GM18870 (cell line): ENCODE measurements at regions not wholly inside any gene's neighbourhood (a gene's known extent, or its start where the extent isn't known, plus 50 kb on each side); places are given as distances from the start of the nearest gene placed in this dataset.
A peak's percentile ranks its signal among the peaks of the same experiment; 100 is the strongest.

ENCODE experiments used
- ATAC-seq: cut with Tn5 transposase; IDR thresholded peaks from one replicate; pipeline ENCODE4 v1.9.1; 2021; ENCODE audit warnings: moderate library complexity; ENCODE audit not compliant: unreplicated experiment

DNA sequence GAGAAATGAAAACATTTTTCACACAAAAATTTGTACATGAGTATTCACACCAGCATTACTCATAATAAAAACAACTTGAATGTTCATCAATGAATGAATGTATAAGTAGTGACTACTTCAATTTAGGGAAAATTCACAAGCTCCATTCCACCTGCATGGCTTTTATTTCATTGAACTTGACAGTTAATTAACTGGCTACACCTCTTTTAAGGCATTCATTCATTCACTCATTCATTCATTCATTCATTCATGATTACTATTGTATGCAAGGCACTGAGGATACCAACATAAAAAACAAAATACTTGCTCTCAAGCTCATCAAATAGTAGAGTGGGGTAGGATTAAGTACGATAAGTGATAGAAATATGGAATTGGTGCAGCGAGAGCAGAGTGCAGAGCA lies 198.3 kb upstream of the DLGAP1 start:
- ATAC-seq = no peak

DNA sequence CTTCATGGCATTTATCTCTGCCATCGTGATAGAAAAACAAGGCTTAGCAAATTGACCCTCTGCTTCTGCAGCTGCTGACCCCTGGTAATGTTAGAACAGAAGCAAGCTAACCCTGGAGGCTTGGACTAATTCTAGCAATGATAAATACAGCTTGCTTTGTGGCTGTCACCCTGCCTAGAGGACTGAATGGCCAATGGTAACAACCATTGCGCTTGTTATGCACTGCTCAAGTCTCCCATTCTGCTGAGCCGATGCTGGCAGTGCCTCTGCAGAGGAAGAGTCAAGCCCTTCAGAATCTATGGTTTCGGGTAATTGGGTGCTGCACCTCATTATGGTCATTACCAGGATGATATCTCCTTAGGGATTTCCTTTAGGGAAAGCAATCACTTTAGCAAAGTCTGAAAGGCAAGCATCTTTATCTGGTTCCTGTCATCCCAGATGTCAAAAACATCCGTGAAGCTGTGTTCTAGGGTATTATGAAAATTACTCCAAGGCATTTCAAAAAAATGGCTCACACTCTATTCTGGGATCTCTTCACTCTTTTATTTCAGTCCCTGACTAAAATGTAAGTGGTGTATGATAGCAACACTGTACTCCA lies 186.8 kb upstream of the DLGAP1 start:
- no peak for ATAC-seq

GRCh38 chr18:4640349-4641012 lies 185.4 kb upstream of the DLGAP1 start:
- ATAC-seq = no peak

DNA sequence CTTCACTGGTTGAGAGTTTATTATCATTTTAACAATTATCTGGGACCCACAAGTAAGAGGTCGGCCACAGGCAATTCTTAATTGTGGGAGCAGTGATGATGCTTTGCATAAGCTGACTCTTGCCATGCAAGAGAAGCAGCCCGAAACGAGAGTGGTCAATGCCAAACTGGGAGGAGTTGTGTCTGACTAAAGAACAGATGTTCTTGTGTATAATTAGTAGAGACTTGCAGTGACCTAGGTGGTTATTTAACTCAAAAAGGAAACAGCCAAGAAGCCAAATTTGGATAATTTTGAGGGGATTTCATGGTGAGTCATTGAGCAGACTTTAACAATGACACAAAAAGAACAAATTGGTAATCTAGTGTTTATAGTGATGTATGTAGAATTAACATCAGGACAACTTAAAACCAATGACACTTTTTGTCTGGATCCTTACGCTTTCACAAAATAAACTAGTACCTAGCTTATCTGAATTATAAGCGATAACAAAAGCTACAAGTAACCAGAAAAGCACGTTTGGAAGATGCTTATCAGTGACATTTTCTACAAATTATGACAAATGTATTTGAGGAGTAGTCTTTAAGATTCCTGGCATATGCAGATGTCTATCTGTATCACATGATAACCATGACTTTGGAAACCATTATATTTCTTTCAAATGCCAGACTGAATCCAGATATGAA lies 184.7 kb upstream of the DLGAP1 start:
- ATAC-seq = peak; percentile 94

GRCh38 chr18:4638680-4639079 lies 183.6 kb upstream of the DLGAP1 start:
- no peak for ATAC-seq

GRCh38 chr18:4637876-4638275 lies 182.8 kb upstream of the DLGAP1 start:
- ATAC-seq = no peak

DNA sequence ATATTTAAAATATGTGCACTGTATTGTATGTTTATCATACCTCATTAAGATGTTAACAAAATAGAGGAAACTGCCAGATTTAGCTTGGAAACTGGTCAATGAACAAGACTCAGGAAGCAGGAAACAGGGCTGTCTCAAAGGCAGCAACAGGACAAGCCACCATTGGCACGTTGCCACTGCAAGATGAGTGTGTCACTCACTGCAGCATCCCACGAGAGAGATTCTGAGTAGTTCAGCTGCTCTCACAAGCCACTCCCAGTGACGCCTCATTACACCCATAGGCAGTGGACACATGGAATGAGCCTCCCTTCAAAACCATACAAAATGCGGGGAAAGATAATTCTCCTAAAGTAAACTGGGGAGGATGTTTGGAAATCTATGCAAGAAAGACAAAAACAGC lies 181.9 kb upstream of the DLGAP1 start:
- ATAC-seq = no peak

GRCh38 chr18:4631239-4631638 lies 176.1 kb upstream of the DLGAP1 start:
- no peak for ATAC-seq

DNA sequence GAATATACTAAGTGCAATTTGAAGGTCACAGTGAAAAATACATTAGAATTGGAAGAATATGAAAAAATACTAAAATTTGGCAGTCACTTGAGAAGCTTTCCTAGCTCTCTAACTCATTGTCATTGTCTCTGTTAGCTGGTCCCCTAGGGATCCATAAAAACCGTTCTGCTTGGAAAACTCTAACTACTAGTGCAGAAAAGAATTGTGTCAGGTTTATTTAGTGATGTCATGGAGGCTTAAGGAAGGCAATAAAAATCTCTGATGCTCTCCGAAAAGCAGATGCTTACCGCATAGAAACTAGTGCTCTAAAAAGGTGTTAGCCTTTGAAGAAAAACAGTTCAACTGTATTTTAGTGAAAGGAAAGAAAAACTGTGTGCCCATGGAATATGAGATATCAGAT lies 150.1 kb upstream of the DLGAP1 start:
- ATAC-seq = no peak

GRCh38 chr18:4603955-4604354 lies 148.8 kb upstream of the DLGAP1 start:
- ATAC-seq = no peak

DNA sequence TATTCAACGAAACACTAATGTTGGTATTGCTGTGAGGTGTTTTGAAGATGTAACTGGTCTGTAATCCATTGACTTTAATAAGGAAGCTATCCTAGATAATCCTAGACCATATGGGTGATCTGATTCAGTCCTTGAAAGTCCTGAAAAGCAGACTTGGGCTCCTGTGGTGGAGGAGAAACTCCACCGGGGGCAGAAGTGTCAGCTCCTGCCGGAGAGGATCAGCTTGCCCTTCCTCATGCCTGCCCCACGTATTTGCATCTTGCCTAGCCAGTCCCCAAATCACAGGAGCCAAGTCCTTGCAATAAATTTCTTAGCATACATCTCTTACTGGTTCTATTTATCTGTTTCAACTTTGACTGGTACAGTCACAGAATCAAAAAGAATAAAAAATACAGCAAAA lies 144.2 kb upstream of the DLGAP1 start:
- ATAC-seq = no peak

GRCh38 chr18:4597301-4597700 lies 142.2 kb upstream of the DLGAP1 start:
- ATAC-seq = no peak

GRCh38 chr18:4593895-4594294 lies 138.8 kb upstream of the DLGAP1 start:
- ATAC-seq = no peak

- ATAC-seq = no peak
Measured at GRCh38 chr18:4593459-4593858, 138.4 kb upstream of the DLGAP1 start.

GRCh38 chr18:4589056-4589800 lies 134.1 kb upstream of the DLGAP1 start:
- no peak for ATAC-seq

- no peak for ATAC-seq
Measured at GRCh38 chr18:4587204-4587603, 132.1 kb upstream of the DLGAP1 start.

- ATAC-seq = no peak
Measured at GRCh38 chr18:4586731-4587130, 131.6 kb upstream of the DLGAP1 start.

- ATAC-seq = no peak
Measured at GRCh38 chr18:4582431-4583335, 127.6 kb upstream of the DLGAP1 start.

DNA sequence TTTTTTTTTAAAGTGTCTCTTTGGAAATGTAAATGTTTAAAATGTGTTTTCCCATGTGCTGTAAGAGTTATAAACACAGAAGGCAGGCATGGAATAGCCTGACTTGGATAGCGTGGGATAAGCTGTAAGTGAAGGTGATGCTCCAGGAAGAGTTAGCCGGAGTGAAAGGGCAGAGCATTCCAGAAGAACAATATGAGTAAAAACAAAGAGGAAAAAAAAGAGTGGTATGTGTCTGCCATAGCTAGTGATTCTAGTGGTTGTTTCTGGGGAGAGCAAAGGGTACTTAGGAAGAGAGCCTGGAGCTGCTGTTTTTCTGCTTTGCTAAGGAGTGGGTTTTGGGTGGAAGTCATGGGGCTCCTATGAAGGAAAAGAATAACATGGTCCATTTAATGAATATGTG lies 126.9 kb upstream of the DLGAP1 start:
- no peak for ATAC-seq

DNA sequence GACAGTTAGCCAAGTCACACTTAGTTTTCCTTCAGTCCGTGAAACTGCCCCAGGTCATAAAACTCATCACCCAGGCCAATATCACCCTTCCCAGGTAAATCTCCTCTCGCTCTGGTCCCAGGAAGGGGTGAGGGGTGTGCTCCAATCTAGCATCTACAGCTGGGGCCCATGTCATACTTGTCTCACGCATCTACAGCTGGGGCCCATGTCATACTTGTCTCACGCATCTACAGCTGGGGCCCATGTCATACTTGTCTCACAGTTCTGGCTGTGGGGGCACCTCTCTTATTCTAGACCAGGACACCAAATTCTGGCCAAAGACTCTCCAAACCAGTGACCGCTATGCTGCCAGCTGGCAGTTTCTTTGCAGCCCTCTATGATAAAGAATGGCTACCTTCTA lies 123.3 kb upstream of the DLGAP1 start:
- ATAC-seq = no peak

DNA sequence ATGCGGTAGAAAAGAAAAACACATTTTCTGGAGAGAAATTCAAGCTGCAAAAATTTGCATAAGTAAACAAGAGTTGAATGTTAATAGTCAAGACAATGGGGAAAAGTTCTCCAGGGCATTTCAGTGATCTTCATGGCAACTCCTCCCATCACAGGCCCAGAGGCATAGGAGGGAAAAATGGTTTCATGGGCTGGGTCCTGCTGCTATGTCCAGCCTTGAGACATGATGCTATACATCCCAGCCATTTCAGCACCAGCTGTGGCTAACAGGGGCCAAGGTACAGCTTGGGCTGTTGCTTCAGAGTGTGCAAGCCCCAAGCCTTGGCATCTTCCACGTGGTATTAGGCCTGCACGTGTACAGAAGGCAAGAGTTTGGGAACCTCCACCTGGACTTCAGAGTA lies 118.6 kb upstream of the DLGAP1 start:
- no peak for ATAC-seq
